Spleen (tissue), 7 donors: ENCODE measurements at regions not wholly inside any gene's neighbourhood (a gene's known extent, or its start where the extent isn't known, plus 50 kb on each side); places are given as distances from the start of the nearest gene placed in this dataset.

ENCODE experiments used
- POLR2AphosphoS5 ChIP-seq, 3 donors: sonication (generic); formaldehyde crosslinking; IDR thresholded peaks; one replicate each; pipeline ENCODE4 v1.5.1; 2017; ENCODE audit warnings: antibody characterized with exemption in 3 of 3
- TF ChIP-seq, protein P1 (sequence below), 11 experiments: fragments of 200-600 bp in 7 of 11; fragments of 450-650 bp in 4 of 11; sonication (generic) in 4 of 11; IDR thresholded peaks in 8 of 11; conservative IDR thresholded peaks in 3 of 11; 1 replicate in 7 of 11; 2 replicates in 4 of 11; pipeline versions ENCODE4 v1.4.0 to v1.8.0; 2016 to 2021; ENCODE audit warnings: antibody characterized with exemption in 11 of 11, inconsistent platforms in 4 of 11, mild to moderate bottlenecking in 1 of 11
- donor health status: DM: no; HTN: no; CAD: no; lungs with moderate emphysema.
- donor health status: DM: no; HTN: no; CAD: no.
- donor health status: DM: no; HTN: no; CAD: no.

DNA sequence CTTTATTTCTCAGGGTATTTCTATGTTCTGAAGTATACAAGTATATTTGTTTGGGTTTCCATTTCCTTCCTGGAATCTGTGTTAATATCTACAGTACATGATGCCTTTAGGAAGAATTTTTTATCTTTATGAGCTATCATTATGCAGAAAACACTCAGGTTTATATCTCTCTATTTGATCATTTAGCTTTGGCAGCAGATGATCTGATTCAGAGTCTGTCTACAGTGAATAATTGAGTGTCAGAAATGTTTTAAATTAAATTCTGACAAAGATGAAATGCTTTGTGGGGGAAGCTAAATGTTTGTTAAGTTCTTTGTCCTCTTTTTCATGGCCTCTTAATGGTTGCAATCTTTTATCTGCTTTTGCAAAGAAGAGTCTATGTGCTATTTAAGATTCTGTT, 2141.0 kb upstream of the ACO1 start:
- no peak for TF ChIP-seq POLR2AphosphoS5 (IDR thresholded peaks at IDR 0.05)
- TF ChIP-seq, protein P1, sequence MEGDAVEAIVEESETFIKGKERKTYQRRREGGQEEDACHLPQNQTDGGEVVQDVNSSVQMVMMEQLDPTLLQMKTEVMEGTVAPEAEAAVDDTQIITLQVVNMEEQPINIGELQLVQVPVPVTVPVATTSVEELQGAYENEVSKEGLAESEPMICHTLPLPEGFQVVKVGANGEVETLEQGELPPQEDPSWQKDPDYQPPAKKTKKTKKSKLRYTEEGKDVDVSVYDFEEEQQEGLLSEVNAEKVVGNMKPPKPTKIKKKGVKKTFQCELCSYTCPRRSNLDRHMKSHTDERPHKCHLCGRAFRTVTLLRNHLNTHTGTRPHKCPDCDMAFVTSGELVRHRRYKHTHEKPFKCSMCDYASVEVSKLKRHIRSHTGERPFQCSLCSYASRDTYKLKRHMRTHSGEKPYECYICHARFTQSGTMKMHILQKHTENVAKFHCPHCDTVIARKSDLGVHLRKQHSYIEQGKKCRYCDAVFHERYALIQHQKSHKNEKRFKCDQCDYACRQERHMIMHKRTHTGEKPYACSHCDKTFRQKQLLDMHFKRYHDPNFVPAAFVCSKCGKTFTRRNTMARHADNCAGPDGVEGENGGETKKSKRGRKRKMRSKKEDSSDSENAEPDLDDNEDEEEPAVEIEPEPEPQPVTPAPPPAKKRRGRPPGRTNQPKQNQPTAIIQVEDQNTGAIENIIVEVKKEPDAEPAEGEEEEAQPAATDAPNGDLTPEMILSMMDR (IDR thresholded peaks at IDR 0.05 in 8 of 11, conservative IDR thresholded peaks at IDR 0.05 in 3 of 11), result no peak
